HG03135 (cell line): ENCODE measurements at regions not wholly inside any gene's neighbourhood (a gene's known extent, or its start where the extent isn't known, plus 50 kb on each side); places are given as distances from the start of the nearest gene placed in this dataset.

Experiments
- ATAC-seq: cut with Tn5 transposase; IDR thresholded peaks from one replicate; pipeline ENCODE4 v1.9.1; 2021; ENCODE audit warnings: mild to moderate bottlenecking, moderate library complexity; ENCODE audit not compliant: unreplicated experiment

DNA sequence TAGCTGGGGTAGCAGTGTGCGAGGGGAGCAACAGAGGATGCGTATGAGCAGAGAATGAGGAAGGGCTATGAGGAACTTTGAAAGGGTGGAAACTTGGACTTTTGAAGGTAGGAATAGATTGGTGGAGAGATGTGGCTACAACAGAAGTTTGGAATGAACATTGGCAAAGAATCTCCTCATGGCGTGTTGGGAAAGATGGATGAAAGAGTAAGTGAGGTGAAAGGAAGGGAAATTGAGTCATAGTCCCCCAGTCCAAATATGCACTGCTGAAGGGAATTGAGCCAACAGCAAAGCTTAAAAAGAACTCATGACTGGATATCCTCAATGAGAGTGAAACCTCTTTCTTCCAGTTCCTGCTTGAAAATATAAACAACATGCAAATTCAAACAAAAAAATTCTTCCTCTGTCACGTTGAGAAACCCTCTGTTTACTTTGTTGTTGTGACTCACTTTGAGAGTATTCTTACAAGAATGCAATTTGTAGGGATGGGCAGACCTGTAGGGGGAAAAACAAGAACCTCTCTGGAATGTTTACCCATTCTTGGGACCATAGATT, 313.2 kb upstream of the KCNJ16 start:
- ATAC-seq: no peak

DNA sequence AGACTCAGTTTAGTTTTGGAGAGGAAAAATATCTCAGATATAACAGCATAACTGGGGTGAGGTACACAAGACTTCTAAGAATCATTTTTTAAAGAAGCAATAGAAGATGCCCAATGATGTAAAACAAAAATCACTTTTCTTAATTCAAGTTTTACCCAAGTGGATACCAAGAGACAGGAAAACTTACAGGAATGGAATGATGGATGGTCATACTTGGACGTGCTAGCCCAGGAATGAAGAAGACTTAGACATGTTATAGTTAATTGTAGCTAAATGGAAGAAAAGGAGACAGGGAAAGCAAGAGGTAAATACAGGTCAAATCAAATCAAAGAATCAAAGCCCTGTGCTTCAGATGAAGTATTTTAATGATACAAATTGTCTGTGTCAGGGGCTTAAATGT, 312.7 kb upstream of the KCNJ16 start:
- ATAC-seq: no peak

DNA sequence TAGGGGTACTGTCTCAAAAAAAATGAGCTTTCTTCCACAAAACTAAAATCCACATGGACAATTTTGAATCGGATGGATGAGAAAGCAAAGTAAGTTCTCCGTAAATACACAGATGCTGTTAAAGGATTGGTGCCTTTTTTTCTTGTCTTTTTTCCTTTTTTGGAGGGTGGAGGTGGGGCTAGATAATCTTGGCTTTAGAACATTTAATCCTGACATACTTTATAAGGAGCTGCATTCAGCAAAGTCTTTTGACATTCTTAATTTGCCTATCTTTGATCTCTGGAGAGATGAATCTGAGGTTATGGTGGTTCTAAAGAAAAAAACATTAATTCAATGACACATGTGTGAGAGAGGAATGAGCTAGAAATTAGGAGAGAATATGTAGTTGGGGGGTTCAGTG, 312.3 kb upstream of the KCNJ16 start:
- no peak for ATAC-seq

DNA sequence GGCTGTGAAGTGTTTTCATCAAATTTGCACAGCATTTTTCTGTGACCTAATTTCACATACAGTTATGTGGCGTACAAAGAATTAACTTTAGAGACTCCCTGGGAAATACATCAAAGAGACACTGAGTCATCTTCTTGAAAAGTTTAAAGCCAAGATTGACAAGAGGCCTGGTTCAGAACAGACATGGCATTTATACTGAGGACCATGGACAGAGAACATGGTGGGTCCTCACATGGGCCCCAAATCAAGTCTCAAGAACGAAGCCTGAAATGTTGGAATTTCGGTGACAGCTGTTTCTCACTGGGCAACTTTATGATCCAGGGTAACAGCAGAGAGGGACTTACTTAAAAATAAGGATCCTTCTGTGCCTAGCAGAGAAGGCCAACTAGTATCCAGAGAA, 311.5 kb upstream of the KCNJ16 start:
- no peak for ATAC-seq

DNA sequence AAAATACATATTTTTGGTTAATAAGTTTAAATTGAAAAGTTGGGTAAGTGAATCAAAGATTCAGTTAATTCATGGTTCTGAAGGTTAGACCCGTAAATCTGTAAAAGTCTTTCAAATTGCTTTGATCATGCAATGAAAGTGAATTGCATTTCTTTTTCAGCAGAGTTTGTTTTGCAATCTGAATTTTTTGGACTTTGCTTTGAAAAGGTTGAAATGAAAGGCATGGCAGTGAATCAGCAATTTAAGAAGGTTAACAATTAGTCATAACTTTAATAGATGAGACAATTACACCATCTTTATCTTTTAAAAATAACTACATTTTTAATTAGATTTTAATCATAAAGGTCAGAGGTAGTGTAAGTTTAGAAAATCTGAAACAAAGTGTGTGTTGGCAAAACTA, 310.9 kb upstream of the KCNJ16 start:
- no peak for ATAC-seq

DNA sequence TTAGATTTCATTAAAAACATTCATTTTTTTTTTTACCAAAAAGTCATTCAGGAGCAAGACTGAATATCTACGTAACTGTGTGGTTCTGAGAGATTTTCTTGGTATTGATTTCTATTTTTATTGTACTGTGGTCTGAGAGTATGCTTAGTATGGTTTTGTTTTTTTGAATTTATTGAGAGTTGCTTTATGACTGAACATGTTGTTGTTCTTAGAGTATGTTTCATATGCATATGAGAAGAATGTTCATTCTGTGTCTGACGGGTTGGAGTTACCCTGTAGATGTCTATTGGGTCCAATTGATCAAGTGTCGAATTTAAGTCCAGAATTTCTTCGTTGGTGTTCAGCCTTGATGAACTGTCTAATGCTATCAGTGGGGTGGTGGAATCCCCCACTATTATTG, 306.0 kb upstream of the KCNJ16 start:
- no peak for ATAC-seq

DNA sequence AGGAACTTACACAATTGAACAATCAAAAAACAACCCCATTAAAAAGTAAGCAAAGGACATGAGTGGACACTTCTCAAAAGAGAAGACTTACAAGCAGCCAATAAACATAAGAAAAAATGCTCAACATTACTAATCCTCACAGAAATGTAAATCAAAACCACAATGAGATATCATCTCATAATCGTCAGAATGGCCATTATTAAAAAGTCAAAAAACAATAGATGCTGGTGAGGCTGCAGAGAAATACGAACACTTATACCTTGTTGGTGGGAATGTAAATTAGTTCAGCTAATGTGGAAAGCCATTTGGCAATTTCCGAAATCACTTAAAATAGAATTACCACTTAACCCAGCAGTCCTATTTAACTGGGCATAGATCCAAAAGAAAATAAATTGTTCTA, 301.9 kb upstream of the KCNJ16 start:
- ATAC-seq: no peak

DNA sequence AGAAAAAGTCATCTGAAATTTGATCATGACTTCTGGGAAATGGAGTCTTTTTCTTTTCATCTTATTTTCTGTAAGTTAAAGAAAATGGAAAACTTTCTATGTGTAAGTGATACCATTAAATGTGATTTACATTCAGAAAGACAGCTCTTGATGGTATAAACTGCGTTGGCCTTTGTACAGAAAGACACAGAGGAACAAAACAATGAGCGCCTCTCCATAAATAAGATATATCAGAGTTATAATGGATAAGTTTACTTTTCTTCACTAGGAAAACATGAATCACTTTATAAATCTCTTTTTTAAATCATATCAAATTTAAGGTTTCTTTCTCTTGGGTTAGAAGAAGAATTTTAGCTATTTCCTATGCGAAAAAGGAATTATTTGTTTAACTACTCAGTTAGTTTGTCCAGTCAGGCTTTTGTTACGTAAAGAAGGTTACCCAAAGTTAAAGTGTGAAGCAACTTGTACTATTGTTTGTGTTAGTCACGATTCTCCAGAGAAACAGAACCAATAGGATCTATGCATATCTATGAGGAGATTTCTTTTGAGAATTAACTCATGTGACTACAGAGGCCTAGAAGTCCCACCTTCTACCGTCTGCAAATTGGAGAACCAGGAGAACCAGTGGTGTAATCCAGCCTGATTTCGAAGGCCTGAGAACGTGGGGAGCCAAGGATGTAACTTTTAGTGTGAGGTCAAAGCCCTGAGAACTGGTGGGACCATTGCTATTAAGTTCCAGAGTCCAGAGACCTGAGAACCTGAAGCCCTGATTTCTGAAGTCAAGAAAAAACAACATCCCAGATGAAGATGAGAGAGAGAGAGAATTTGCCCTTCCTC, 295.4 kb upstream of the KCNJ16 start:
- ATAC-seq: no peak

DNA sequence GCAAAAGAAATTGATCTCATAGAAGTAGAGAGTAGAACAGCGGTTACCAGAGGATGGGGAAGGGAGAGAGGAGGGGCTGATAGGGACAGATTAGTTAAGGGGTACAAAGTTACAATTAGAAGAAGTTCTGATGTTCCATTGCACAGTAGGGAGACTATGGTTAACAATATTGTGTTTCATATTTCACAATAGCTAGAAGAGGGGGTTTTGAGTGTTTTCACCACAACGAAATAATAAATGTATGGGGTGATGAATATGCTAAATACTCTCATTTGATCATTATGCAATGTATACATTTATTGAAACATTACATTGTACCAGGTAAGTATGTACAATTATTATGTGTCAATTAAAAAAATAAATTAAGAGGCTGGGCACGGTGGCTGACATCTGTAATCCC, 291.2 kb upstream of the KCNJ16 start:
- no peak for ATAC-seq

DNA sequence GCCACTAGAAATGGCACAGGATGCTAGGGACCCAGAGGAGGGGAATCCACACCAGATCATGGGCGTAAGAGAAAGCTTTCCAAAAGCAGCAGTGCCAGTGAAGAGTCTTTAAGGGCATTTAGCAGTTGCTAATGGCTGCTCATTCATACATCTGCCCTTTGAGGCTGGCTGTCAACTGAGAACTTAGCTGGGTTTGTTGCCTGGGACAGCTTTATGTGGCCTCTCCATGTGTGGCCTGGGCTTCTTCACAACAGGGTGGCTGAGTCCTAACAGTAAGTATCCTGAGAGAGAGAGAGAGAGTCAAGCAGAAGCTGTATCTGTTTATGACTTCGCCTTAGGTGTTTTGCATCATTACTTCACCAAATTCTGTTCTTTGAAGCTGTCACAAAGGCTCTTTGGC, 286.1 kb upstream of the KCNJ16 start:
- no peak for ATAC-seq

DNA sequence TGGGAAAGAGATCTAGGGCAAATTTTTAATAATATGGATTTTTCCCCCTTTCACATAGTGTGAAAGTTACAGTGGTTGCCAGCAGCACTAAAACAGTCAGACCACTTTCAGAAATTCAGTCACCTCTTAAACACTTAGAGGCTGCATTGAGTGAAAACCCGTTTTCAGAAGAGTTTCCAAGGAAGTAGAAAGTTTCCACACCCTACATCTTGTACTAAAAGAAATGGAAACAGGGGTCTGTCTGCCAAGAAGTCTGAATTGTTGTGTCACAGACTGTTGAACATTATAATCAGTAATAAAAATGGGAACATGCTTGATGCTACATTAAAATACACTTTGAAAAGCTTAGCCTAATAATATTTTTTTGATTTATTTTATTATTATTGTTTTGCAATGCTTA, 278.9 kb upstream of the KCNJ16 start:
- no peak for ATAC-seq

DNA sequence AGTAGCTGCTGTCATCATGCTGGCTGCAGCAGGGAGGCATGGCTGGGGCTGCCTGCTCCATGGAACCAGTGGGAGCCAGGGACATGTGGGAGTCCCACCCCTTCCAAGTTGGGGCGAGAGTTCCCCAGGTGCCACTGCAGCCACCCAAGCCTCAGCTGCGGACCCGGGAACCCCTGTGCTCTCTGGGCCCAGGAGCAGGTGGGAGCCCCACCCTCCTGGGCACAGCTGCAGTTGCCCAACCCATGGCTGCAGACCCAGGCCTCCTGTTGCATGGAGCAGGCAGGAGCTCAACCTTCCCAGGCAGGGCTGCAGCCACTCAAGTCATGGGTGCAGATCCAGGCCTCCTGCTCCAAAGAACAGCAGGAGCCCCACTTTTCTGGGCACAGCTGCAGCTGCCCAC, 274.2 kb upstream of the KCNJ16 start:
- no peak for ATAC-seq

DNA sequence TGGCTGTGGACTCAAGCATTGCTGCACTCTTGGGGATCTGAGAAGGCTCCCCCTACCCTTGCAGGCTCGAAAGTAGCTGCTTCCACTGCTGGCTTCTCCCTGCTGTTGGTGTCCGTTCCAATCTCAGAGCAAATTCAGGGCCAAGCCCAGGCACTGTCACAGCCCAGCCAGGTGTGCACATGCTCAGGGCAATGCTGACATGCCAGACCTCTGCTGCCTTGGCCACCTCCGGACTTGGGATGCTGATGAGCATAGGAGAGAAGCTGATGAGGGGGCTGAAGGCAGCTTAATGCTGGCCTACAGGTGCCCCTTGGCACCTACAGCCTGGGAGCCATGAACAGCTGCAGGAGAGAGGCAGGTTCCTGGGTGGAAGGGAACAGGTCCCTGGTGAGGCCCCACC, 273.7 kb upstream of the KCNJ16 start:
- ATAC-seq: no peak

DNA sequence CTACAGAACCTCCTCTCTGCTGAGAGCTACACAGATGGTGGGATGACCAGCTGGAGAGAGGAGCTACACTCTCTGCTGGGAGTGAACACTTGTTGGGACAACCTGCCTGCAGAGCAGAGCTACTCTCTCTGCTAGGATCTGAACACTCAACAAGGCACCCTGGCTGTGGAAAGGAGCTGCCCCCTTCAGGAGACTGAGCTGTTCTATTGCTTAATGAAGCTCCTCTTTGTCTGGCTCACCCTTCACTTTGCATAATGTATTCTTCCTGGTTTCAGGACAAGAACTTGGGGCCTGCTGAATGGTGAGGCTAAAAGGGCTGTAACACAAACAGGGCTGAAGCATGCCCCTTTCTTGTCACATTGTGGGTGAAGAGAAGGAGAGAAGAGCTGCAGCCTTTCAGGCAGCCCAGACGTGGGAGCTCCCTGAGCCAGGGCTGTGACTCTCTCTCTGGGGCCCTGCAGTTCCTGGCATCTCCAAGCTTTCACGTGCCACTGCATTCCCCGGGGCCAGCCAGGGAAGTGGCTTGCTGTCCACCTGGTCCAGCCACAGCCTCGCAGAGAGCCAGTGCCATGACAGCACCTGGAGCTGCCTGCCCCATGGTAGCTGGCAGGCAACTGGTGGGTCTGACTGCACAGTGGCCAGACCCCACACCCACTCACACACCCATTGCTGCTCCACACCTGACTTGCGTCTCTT, 272.8 kb upstream of the KCNJ16 start:
- no peak for ATAC-seq

DNA sequence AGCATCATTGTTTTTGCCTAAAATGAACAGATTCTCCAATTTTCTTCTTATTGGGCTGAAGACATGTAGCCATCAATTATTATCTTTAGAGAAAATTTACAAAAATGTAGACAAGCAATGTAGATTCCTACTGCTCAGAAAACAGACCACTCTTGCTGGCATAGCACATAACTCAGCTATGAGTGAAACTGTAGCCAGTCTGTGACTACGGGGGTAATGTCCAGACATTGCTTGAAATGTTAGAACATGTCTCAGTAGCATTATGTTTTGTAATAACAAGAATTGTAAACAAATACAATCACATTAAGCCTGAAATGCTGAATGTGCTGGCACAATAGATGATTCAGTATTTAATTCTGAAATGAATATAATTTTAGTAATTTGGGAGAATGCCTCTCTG, 265.7 kb upstream of the KCNJ16 start:
- no peak for ATAC-seq

DNA sequence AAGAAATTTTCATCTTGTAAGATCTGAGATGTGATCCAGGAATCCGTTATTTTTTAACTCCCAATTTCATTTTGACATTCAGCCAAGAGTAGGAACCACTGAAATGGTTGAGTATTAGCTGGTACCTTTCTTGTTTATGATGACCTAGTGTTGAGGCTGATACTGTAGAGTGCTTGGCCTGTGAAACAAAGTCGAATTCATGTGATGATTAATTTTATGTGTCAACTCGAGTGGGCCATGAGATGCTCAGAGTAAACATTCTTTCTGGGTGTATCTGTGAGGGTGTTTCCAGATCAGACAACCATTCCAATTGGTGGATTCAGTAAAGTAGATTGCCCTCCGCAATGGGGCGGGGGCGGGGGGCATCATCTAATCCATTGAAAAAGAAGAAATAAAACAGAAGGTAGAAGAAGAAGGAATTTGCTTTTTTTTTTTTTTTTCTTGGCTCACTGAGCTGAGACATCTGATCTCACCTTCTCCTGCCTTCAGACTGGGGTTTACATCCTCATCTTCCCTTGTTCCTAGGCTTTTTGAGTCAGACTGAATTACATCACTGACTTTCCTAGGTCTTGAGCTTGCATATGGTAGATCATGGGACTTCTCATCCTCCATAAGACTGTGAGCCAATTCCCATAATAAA, 264.6 kb upstream of the KCNJ16 start:
- no peak for ATAC-seq

DNA sequence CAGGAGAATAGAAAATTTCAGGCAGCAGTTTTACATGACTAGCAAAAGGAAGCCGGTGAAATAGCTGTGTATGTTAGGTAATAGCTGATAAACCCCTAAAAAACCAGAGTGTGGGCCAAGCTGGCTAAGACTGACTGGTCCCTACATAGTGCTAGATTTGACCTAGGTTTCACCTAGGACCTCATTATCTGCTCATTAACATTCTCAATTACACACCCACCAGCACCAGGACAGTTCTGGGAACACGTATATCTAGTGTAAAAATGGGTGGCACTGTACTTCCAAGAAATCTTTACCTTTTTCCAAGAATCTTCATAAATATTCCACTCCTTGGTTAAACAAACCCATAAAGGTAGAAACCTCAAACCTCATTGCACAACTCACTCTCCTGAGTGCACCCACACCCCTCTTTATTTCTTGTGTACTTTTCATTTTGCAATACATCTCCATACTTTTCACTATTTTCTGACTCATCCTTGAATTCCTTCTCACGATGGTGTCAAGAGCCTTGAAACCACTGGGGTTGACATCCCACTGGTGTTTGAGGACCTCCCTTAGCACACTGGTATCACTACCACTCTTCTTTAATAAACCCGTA, 262.7 kb upstream of the KCNJ16 start:
- no peak for ATAC-seq

DNA sequence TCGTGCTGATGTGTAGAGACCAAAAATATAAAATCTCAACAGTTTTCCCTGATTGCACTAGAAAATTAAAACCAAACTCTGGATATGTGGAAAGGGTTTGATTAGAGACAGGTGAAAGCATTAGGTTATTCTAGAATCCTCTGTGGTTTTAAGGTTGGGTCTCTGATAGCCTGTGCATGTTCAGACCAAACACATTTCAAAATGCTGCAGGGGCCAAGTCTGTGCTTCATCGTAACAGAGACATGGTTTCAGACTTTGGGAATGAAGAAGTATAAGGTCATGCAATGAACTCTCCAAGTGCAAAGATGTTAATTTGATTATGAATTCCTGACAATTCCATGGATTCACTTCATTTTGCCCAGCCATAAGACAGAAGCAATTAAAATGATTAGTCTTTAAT, 261.0 kb upstream of the KCNJ16 start:
- ATAC-seq: no peak

DNA sequence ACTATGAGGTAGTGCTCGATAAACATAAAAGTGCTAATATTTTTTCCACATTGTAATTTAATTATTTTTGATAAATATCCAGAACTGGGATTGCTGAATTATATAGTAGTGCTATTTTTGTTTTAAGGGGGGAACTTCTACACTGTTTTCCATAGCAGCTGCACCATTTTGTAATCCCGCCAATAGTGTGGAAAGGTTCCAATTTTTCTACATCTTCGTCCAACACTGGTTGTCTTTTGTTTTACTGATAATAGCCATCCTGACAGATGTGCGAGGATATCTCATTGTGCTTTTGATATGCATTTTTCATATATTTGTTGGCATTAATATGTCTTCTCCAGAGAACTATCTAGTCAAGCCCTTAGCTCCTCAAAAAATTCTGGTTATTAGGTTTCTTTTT, 259.6 kb upstream of the KCNJ16 start:
- ATAC-seq: no peak

DNA sequence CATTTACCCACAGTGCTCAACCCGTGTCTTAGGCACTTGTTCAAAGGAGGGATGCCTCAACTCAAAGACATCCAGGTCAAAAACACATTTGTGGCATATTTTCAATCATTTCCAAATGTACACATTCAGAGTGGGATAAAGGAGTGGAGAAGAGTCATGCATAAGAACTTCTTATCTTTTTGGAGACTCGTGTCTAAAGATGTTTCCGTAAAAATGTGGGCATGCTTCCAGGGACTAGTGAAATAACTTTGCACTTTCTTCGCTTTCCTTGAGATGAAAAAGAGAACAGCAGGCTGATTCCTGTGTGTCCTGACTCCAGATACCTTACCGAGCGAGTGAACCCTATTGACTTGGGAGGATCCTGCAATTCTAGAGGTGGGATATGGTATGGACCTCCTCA, 256.6 kb upstream of the KCNJ16 start:
- ATAC-seq: no peak

DNA sequence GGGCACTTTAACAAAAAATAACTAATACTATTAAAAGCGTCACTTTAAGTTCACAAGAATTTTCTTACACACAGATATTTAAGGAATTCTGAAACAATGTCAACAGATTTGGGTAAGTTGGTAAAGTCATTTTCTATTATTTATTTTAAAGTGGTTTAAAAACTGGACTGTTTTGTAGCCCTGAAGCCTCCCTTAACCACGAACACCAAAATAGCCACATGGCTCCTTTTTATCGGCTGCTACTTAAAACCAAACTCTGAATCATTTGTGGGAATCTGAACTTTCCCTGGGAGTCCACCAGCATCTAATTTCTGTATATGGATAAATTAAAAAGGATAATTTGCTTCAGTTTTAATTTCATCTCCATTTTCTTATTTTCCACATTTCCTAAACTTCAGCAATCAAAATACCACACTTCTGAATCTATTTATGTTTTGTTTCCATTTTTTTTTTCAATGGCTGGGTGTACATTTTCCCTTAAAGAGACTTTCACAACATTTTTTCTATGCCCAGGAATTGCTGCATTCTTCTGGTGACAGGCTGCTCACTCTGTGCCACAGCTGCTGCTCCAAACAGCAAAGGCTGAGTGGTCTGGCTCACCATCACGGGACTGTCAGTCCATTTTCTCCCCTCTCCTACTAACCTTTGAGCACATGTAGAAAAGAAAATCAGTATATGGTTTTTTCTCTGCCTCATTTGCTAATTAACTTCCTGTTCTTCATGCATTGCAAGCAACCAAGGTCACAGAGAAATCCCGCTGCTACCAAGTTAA, 255.5 kb upstream of the KCNJ16 start:
- ATAC-seq: no peak
